ENCODE measurements at regions not wholly inside any gene's neighbourhood (a gene's known extent, or its start where the extent isn't known, plus 50 kb on each side); places are given as distances from the start of the nearest gene placed in this dataset.

GRCh38 chr4:8790749-8791148 is 80.9 kb downstream of the HMX1 start:
- intact Hi-C loops (cut with micrococcal nuclease; ENCODE audit: unreplicated experiment): no loop called here

DNA sequence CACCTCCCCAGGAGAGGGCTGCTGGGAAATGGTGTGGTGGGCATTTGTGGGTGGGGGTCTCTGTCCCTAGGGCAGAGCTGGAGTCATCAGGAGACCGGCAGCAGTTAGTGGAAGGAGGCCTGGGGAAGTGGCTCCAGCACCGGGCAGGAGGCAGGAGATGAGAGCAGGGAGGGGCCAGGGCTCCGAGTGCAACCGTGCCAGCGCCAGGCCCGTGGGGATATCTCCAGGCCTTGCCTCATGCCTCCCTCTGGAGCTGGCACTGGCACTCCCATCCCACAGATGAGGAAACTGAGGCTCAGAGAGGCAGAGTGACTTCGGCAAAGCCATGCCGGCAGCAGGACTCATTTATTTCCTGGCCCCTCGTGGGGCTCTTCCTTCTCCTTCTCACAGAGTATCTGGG is 83.5 kb downstream of the HMX1 start:
- no peak overlapping the region for H3K27ac ChIP-seq (ENCODE audit: control insufficient read depth, insufficient read depth)
- no peak overlapping the region for H3K4me3 ChIP-seq
- no TSS peak for BruUV-seq (replicated peaks)
- ChIA-PET POLR2A (no interaction called here), CTCF (no interaction called here), SMC1A (ENCODE audit: uncharacterized antibody, unreplicated experiment) (no interaction called here), RAD21 (ENCODE audit: unreplicated experiment) (no interaction called here)
- WGBS (ENCODE audit: insufficient coverage, insufficient replicate concordance, low lambda C conversion rate, missing lambda C conversion rate): 63% methylated on average over 9 of the region's 9 CpGs
- ATAC-seq (no peak), DNase-seq (ENCODE audit: low read depth, low spot score) (no peak), FAIRE-seq (no peak)
- no peaks in the 10 kb centered on the region; the same call in 2 of the 3 replicates for H3K9me3 ChIP-seq (replicated peaks; ENCODE audit: control insufficient read depth, insufficient read depth, low read length)
- H3K4me1 ChIP-seq (ENCODE audit: control insufficient read depth, insufficient read depth, low read length): no peaks in the 10 kb centered on the region
- no peak overlapping the region for H3K9ac ChIP-seq (ENCODE audit: control insufficient read depth, insufficient read depth, low read length)
- no peaks in the 10 kb centered on the region for H4K20me1 ChIP-seq (ENCODE audit: control insufficient read depth, insufficient read depth)
- H3K36me3 ChIP-seq (ENCODE audit: control insufficient read depth in 2 of 2, insufficient read depth in 2 of 2, low read length in 1 of 2): no peaks in the 10 kb centered on the region
- no peaks in the 10 kb centered on the region for H3K79me2 ChIP-seq (ENCODE audit: control insufficient read depth, insufficient read depth, low read length)
- in situ Hi-C loops (cut with MboI): no loop called here
- H3K4me2 ChIP-seq (ENCODE audit: control insufficient read depth, insufficient read depth): no peak overlapping the region
- intact Hi-C loops (cut with micrococcal nuclease; ENCODE audit: unreplicated experiment): no loop called here
- H2AFZ ChIP-seq (ENCODE audit: control insufficient read depth, low read depth, low read length): no peak overlapping the region
- no peaks in the 10 kb centered on the region for H3K27me3 ChIP-seq (replicated peaks in 1 of 2; ENCODE audit: control insufficient read depth in 2 of 2, insufficient read depth in 2 of 2, low read length in 1 of 2)
- TF ChIP-seq SREBF1 (IDR thresholded peaks at IDR 0.05; ENCODE audit: low read length): no peak
- TF ChIP-seq PRDM15 (CRISPR knock-in tag; IDR thresholded peaks at IDR 0.05): no peak
- TF ChIP-seq DPF2 (IDR thresholded peaks at IDR 0.05): no peak
- no peak for TF ChIP-seq NR2C1 (IDR thresholded peaks at IDR 0.05)
- TF ChIP-seq ZNF274 (IDR thresholded peaks at IDR 0.05; ENCODE audit: insufficient read depth, insufficient read length): no peak
- TF ChIP-seq PML (IDR thresholded peaks at IDR 0.05; ENCODE audit: low read length): no peak
- no peak for TF ChIP-seq MEF2A (IDR thresholded peaks at IDR 0.05; ENCODE audit: insufficient read depth, low read depth, low read length)
- no peak for TF ChIP-seq ZZZ3 (IDR thresholded peaks at IDR 0.05; ENCODE audit: control insufficient read depth, insufficient read length, low read depth)
- TF ChIP-seq STAT1 (conservative IDR thresholded peaks at IDR 0.05): no peak

More at GRCh38 chr4:8790749-8791148, 80.9 kb downstream of the HMX1 start:
- in situ Hi-C loops (cut with MboI): no loop called here
- Histone ChIP-seq H3K79me2 (ENCODE audit: control insufficient read depth, insufficient read depth, low read length) (no peaks in the 10 kb centered on the region), H4K20me1 (ENCODE audit: control insufficient read depth, insufficient read depth) (no peaks in the 10 kb centered on the region), H3K9ac (ENCODE audit: control insufficient read depth, insufficient read depth, low read length) (no peak overlapping the region), H2AFZ (ENCODE audit: control insufficient read depth, low read depth, low read length) (no peak overlapping the region), H3K4me3 (no peak overlapping the region), H3K4me2 (ENCODE audit: control insufficient read depth, insufficient read depth) (no peak overlapping the region), H3K27ac (ENCODE audit: control insufficient read depth, insufficient read depth) (no peak overlapping the region), H3K27me3 (replicated peaks in 1 of 2; ENCODE audit: control insufficient read depth in 2 of 2, insufficient read depth in 2 of 2, low read length in 1 of 2) (no peaks in the 10 kb centered on the region), H3K4me1 (ENCODE audit: control insufficient read depth, insufficient read depth, low read length) (no peaks in the 10 kb centered on the region), H3K36me3 (ENCODE audit: control insufficient read depth in 2 of 2, insufficient read depth in 2 of 2, low read length in 1 of 2) (no peaks in the 10 kb centered on the region), H3K9me3 (replicated peaks; ENCODE audit: control insufficient read depth, insufficient read depth, low read length) (no peaks in the 10 kb centered on the region; the same call in 2 of the 3 replicates)
- DNase-seq (ENCODE audit: low read depth, low spot score): no peak
- ChIA-PET POLR2A (no interaction called here), SMC1A (ENCODE audit: uncharacterized antibody, unreplicated experiment) (no interaction called here), CTCF (no interaction called here), RAD21 (ENCODE audit: unreplicated experiment) (no interaction called here)
- TF ChIP-seq CREM (IDR thresholded peaks at IDR 0.05; ENCODE audit: low read depth): no peak
- TF ChIP-seq, protein P1, sequence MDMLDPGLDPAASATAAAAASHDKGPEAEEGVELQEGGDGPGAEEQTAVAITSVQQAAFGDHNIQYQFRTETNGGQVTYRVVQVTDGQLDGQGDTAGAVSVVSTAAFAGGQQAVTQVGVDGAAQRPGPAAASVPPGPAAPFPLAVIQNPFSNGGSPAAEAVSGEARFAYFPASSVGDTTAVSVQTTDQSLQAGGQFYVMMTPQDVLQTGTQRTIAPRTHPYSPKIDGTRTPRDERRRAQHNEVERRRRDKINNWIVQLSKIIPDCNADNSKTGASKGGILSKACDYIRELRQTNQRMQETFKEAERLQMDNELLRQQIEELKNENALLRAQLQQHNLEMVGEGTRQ (IDR thresholded peaks at IDR 0.05; ENCODE audit: borderline replicate concordance, low read depth, low read length): no peak
- no peak for TF ChIP-seq GATAD2B (conservative IDR thresholded peaks at IDR 0.05; ENCODE audit: low read depth)
- TF ChIP-seq PBX3 (IDR thresholded peaks at IDR 0.05; ENCODE audit: insufficient replicate concordance, low read depth, low read length): no peak
- no peak for TF ChIP-seq MYB (IDR thresholded peaks at IDR 0.05; ENCODE audit: borderline replicate concordance, low read depth, low read length)
- no peak for TF ChIP-seq HDAC2 (IDR thresholded peaks at IDR 0.05)
- no peak for ATAC-seq
- 31% methylated on average over 6 of the region's 6 CpGs for WGBS (ENCODE audit: insufficient coverage, insufficient replicate concordance, low lambda C conversion rate, missing lambda C conversion rate)
- BruUV-seq (replicated peaks): no TSS peak
- FAIRE-seq: no peak
